Astrocyte of the hippocampus (primary cell): ENCODE measurements at regions not wholly inside any gene's neighbourhood (a gene's known extent, or its start where the extent isn't known, plus 50 kb on each side); places are given as distances from the start of the nearest gene placed in this dataset.

Source experiments
- DNase-seq: peaks from one replicate; pipeline ENCODE4 v3.0.0; 2011; ENCODE audit warnings: low read depth, low spot score

DNA sequence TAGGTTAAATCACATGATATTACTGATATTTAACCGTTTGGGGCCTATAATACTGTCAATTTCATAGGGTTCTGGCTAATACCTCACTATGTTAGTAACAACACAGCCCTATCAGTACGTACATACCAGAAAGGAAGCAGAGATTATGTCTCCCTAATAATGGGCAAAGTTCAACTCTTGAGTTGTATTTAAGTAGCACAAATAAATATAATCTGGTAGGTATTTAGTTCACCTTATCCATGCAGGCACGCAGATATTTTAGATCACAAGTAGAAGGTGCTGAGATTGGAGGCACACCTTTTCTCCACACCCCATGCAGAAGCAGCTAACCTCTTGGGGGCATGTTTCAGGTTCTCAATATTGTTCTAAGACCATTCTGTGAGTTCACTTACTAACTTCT is 118.9 kb downstream of the IRS1 start:
- DNase-seq, result no peak

DNA sequence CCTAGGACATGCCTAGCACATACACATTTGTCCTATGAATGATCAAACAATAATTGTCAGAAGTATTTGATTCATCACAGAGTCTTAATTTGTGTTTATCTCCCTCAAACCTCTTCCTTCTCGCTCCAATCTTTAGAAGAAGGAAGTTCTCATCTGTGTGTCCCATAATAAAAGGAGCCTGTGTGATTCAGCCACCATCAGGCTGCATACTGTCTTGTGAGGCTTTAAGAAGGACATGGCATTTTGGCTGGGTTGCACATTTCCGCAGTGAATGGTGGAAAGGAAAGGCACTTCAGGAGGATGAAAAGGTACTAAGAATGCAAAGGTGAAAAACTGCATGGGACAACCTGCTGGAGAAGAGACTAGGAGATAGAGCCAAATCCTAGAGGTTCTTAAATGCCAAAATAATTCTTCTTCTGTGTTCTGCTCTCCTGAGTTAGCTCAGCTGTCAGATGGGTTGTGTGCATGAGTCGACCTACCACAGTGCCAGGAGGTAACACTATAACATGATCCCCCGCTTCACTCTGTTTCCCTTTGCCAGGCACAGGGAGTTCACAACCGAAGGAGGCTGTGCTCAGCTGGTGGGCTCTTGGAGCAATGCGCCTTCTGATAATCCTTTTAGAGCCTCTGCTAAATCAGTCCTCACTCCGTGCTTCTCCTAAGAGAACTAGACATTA is 120.1 kb downstream of the IRS1 start:
- DNase-seq, result no peak

DNA sequence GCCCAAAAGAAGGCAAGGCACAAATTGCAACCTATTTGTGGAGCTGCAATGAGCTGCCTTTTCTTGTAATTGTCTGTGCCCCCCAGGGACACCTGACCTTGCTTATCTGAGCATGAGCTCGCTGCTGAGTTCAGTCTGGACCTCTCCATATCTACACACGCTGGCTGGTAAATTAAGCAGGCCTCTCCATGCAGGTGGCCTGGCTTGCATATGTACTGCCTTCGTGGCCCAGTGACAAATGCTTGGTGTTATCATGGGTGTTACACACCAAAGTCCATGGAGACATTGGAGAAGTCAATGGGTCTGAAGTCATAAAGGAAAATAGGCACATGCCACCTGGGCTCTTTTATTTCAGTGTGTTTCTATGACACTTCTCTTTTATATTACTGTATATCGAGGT is 121.2 kb downstream of the IRS1 start:
- no peak for DNase-seq

DNA sequence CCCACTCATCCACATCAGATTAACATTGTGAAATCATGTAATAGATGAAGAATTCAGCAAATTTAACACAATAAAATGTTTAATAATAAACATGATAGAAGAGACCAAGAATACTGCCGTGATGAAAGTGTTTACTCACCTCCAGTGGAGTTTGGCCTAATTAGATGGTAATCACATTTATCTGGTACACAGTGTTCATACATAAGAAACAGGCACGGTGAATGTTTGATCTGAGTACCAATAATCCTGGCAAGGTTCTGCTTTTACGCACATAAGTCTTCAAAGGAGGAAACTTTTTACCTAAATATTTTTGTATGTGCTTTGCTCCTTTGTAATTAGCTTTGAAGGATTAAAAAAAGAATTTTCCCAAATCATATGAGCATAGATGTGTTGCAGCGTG is 122.5 kb downstream of the IRS1 start:
- DNase-seq, result no peak

DNA sequence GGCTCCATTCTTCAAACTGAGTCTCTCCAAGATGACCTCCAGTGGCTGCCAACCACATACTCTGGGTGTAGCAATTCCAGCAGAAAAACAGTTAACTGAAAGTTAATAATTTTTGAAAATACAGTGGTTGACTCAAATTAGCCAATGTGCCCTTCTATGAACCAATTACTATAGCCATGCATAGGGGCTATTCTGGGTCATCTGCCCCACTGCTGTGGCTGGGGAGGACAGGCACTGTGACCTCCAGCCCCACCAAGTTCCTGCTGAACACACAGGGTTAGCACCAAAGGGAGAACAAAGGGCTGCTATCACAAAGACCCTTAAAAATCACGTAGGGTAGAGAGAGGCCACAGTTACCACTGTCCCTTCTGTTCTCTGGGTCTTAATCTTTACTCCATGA is 123.0 kb downstream of the IRS1 start:
- no peak for DNase-seq

DNA sequence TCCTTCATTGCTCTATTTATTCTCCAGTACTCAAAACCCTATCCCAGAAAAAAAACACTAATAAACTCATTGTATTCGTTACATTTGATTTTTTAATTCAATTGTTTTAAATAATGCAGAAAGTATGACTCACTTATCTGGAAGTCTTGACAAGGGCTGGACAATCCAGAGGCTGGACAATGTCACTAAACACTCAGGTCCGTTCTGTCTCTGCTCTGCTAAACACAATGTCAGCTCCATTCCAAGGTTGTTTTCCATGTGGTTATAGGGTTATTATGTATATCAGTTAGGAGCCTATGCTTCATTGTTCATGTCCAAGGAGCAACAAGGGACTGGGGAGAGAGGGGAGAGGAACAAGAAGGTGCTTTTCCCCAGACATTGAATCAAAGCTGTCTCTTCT is 125.5 kb downstream of the IRS1 start:
- peak; percentile 25 for DNase-seq

DNA sequence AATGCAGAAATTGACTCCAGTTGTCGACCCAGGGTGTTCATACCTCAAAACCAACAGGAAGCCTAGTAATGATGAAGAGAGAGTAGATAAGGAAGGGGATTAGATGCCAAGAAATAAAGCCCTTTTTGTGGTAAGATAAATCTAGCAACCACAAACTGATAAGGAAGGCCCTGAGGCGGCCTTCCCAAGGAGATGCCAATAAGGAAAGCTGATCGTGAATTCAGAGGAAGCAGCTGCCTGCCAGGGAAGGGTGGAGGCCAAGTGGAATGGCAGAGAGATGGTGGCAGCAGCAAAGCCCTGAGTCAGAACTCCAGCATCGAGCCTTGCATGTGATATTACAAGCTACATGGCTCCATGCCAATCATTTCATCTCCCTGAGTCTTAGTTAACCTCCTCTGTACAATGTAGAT is 126.3 kb downstream of the IRS1 start:
- peak; percentile 93 for DNase-seq

DNA sequence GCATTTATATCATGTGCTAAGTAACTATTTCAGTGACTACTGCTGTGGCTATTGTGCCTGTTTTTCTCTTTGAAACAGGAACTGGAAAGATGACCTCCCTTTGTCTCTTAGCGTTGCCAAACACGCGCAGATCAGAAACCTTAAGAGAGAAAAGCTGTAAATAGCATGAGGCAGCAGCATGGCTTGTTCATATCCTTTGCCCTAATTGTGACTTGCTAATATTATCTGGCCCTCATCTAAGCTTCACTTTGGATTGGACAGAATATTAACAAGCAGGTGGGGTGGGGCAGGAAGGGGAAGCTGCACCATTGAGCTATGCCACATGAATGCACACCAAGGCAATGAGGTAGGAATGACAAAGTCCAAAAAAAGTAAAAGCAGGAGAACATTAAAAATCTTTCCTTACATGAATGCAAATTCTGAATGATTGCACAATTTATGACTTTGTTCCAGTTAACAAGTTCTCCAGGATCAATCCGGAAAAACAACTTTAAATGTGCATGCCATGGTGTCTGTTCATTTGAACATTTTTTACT is 128.4 kb downstream of the IRS1 start:
- no peak for DNase-seq

DNA sequence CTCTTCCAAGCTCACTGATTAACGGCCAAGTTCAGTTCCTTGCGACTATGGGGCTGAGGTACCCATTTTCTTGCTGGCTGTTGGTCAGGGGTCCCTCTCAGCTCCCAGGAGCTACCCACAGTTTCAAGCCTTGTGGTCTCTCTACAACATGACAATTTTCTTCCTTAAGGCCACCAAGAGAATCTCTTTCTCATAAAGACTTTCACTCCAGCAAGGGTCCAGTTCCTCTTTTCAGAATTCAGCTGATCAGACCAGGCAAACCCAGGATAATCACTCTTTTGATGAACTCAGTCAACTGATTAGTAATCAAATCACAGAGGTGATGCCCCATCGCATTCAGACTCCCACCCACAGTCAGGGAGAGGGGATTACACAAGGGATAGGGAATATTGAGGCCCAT is 129.7 kb downstream of the IRS1 start:
- DNase-seq, result no peak

DNA sequence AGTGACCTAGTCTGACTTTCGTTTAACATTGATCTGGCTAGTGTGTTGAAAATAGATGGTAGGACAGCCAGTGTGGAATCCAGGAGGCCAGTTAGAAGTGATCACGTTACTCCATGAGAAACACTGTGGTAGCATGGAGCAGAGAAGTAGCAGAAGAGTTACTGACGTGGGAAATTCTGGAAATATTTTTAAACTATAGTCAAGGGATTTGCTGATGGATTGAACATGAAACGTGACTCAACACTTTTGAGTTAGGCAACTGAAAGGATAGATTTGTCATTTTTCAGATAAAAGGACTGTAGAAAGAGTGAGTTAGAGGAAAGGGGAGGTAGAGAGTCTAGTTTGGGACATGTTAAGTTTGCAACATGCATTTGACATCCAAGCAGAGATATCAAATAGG is 130.4 kb downstream of the IRS1 start:
- no peak for DNase-seq

DNA sequence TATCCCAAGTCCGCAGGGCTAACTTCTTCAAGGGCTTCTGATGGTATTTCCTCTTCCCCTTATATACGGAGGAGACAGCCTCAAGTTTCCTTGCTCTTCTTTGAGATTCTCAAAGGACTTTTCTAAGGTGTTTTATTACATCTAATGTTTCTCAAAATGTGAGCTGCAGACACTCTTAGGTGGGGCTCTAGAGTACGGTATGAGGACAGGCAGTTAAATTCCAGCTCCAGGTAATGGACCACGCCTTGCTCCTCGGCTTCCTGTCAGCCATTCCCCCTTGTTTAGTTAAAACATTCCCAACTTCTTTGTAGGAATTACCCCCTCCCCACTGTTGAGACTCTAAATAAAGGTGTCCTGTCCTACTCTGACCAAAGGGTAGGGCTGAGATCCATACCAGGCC is 131.9 kb downstream of the IRS1 start:
- no peak for DNase-seq

DNA sequence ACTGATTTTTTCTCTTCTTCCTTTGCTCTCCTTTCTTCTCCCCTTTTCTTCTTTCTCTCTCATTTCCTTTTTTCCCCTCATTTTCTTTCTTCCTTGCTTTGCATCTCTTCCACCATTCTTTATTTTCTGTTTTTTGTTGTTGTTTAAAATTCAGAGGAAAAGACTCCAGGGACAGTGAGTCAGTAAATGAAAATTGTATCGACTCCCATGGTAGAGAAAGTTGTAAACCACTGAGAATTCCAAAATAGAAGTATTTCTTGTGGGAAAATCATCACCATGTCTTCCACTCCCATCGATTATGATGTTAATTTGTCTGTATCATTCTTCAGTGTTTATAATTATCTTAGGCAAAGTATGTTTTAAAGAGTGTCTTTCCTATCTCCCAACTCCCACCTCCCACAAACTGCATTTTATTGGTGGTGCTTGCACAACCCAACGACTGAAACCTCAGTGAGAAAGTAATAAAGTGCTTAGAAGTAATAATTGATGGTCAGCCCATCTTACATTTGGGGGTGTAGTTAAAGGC is 134.3 kb downstream of the IRS1 start:
- DNase-seq, result no peak

DNA sequence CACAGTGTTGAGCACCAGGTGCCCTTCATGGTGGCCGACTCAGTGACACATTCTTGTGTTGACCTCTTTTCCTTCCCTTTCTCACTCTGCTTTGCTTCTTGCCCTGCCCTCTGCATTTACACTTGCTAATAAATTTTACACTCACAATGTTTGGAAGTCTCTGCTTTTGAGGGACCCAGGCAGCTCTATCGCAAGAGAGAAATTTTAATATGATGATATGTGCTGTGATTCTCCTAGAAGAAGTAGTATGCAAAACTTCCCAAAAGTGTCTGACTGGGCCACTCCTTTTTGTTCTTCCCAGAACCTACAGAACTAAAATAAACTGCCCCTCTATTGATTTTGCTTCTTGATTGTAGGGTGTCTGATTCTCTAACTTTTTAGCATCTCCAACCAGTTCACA is 135.0 kb downstream of the IRS1 start:
- no peak for DNase-seq

DNA sequence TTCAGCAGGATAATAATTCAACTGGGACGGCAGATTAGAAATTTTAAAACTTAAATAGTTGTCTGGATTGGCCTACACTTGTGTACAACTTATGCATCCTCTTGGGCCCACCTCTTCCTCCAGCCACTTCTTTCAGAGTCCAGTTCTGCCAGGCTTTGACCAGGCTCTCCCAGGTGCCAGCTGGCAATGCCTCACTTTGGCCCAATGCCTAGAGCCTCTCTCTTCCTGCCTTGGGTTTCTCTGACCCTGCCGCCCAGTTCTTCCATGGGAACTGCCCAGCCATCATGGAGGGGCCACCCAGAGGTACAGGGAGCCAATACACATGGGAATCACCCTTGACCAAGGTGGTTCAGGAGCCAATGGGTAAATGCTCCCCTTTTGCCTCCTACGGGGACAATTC is 135.5 kb downstream of the IRS1 start:
- DNase-seq, result no peak

DNA sequence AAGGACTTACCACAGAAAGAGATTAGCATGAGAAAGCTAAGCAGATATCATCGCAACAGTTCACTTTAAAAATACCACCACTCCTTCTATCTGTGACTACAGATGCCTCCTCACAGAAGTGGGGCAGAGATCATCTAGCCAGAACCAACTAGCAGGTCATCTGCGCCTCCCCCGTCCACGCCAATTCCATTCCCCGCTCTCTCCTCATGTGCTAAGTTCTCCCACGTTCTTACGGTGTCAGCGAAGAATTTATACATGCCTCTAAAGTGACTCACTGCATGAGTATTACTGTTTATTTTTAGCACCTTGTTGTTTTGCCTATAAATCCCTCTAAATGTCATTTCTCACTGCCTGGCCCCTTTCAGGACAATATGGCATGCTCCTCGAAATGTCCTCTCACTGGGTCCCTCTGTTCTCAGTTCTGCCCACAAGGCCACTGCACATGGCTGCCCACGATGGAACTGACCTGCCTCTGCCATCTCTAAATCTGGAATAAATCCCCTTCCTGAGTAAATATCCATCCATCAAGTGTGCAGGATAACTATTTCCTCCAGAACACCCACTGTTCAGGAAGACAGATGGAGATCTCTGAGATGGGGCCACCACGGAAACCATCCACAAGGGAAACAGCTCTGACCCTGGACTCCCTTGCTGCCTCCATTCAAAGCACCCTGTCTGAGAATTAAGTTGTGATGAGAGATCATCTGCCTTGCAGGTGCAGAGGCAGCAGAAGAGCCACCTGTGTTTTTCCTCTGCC is 137.7 kb downstream of the IRS1 start:
- DNase-seq, result peak; percentile 96

DNA sequence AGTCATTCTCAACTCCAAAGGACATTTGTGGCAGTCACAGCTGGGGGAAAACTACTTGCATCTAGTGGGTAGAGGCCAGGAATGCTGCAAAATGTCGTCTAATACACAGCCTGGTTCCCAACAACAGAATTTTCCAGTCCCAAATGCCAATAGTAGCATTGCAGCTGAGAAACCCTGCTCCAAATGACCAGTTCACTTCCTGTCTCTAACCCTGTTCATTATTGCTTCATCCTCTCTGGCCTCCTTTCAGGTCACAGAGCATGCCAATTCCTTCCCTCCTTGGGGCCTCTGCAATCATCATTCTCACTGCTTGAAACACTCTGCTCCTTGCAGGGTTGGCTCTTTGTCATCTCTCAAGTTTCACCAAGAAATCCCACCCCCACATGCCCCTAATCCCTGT is 139.1 kb downstream of the IRS1 start:
- peak; percentile 65 for DNase-seq

DNA sequence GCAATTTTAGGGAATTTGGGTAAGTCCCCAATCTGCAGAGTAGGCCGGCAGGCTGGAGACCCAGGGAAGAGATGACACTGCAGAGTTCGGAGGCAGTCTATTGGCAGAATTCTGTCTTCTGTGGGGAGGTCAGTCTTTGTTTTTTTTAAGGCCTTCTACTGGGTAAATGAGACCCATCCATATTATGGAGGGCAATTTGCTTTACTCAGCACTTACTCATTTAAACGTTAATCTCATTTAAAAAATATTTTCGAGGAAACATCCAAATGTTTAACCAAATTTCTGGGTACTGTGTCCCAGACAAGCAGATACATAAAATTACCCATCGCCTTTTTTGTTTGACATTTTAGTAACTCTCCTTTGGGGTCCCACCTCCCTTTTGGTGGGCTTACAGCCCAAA is 139.5 kb downstream of the IRS1 start:
- DNase-seq, result no peak

DNA sequence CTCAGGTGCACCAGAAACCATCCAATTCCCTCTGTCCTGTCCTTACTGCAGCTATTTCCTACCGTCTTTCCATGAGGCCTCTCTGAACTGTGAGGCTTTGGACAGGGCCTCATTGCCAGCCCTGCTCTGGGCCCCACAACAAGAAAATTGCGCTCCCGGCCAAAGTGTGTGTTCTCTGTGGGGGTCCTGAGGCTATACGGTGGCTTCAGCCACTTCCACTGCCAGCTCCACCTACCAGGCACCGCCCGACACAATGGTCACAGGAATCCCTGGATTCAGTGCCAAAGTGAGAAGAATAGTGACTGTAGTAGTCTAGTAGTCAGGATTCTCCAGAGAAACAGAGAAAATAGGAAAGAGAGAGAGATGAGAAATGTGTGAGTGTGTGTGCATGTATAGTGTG is 140.2 kb downstream of the IRS1 start:
- no peak for DNase-seq

DNA sequence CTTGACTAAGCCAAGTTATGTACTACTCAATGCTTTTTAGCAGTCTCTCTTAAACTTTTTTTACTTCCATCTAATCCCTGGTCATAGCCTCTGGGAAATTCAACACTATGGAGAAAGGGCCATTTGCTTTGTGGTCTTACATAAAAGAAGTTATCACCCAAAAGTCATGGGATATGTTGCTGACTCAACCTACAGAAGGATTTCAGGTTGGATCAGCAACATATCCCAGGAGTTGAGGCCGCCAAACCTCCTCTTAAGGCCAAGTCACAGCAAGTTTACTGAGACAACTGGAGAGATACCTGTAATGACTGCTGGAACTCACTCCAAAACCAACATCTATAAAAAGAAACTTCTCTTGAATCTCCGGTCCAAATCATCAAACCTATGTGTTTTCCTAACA is 141.1 kb downstream of the IRS1 start:
- DNase-seq, result no peak

DNA sequence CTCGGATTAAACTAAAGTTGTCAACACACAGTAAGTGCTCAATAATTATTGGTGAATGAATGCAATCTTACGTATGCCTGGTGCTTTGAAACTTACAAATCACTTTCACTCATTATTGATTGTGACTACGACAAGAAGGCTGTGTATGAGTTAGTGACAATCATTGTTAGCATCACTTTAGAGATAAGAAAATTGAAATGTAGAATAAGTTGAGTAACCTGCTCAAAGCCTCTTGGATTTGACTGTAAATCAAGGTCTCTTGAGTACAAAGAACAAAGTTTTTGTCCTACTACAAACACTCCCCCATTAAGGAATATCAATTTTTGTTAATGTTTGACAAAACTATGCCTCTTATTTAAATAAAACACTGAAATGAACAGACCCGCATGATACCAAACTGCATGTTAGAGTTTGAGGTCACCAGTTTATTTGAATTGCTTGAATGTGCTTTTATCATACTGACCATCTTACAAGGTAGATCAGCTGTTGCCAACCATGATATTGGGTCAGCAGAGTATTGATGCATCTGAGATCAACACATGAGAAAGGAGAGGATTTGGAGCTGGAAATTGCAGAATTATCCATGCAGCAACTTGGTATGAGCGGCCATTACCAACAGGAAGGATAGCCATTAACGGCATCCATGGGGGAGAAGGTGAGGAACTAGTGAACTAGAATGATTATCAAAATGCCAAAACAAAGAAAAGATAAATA is 142.1 kb downstream of the IRS1 start:
- no peak for DNase-seq

DNA sequence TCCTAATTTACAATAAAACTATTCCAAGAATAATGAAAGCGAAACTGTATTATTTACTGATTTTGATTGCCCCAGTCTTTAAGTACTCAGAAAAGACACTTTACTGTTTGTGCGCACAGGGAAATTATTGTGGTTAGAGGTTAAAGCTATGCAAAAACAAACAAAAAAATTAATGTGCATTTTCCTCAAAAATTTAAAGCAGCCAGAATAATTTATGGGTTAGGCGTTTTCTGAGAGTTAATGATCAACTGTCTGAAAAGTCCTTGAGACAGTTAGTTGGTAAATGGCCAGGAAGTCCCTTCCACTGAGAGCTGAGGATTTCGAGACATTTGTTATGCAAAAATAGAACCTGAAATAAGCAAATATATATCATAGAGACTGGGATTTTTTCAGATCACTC is 143.3 kb downstream of the IRS1 start:
- peak; percentile 61 for DNase-seq

DNA sequence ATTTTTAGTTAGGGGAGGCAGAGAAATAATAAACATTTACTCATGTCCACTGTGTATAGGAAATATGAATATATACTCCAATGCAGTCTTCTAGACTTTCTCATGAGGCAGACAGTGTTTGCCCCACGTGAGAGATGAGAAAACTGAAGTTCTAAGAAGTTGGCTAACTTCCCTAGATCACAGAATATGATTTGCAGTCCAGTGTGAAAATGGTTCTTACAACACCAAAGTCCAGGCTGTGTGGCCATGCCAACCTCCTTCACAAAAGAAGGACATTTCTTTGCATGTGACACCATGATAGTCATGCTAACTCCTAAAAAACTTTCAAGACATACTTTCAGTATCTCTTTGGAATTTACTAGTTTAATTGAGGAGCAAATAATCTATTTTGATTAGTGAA is 143.7 kb downstream of the IRS1 start:
- DNase-seq, result no peak
